Hepatocyte (in vitro differentiated cells): ENCODE measurements at regions not wholly inside any gene's neighbourhood (a gene's known extent, or its start where the extent isn't known, plus 50 kb on each side); places are given as distances from the start of the nearest gene placed in this dataset.

Experiments used
- EZH2 ChIP-seq: fragments of 200-600 bp; sonication (generic); IDR thresholded peaks from 2 replicates; pipeline ENCODE4 v1.6.1; 2016; ENCODE audit warnings: antibody characterized with exemption, mild to moderate bottlenecking, borderline replicate concordance
- EZH2phosphoT487 ChIP-seq: fragments of 200-600 bp; sonication (generic); IDR thresholded peaks from one replicate; pipeline ENCODE4 v1.6.1; 2018; ENCODE audit warnings: antibody characterized with exemption, mild to moderate bottlenecking, low read depth, moderate library complexity; ENCODE audit not compliant: unreplicated experiment, severe bottlenecking
- TF ChIP-seq, protein P1 (sequence below): fragments of 200-600 bp; sonication (generic); IDR thresholded peaks from 2 replicates; pipeline ENCODE4 v1.5.1; 2016; ENCODE audit warnings: antibody characterized with exemption, mild to moderate bottlenecking; ENCODE audit not compliant: poor library complexity

DNA sequence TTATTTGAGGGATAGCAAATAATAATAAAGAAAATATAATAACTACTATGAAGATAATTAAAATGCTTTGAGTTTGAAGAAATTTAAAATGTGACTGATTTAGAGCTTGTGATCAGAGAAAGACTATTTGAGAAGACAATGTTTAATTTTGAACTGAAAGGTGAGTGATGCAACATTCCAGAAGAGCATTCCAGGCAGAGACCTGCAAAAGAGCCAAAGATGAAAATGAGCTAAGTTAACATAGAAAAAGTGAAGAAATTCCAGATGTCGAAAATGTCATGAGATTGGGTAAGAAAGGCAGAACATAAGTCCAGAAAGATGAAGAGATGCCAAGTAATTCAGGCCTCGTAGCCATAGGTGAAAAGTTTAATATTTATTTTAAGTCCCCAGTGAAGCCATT lies 215.8 kb downstream of the FSIP2 start:
- TF ChIP-seq, protein P1, sequence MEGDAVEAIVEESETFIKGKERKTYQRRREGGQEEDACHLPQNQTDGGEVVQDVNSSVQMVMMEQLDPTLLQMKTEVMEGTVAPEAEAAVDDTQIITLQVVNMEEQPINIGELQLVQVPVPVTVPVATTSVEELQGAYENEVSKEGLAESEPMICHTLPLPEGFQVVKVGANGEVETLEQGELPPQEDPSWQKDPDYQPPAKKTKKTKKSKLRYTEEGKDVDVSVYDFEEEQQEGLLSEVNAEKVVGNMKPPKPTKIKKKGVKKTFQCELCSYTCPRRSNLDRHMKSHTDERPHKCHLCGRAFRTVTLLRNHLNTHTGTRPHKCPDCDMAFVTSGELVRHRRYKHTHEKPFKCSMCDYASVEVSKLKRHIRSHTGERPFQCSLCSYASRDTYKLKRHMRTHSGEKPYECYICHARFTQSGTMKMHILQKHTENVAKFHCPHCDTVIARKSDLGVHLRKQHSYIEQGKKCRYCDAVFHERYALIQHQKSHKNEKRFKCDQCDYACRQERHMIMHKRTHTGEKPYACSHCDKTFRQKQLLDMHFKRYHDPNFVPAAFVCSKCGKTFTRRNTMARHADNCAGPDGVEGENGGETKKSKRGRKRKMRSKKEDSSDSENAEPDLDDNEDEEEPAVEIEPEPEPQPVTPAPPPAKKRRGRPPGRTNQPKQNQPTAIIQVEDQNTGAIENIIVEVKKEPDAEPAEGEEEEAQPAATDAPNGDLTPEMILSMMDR = no peak
- TF ChIP-seq EZH2phosphoT487 = no peak
- no peak for TF ChIP-seq EZH2
